ENCODE measurements at regions not wholly inside any gene's neighbourhood (a gene's known extent, or its start where the extent isn't known, plus 50 kb on each side); places are given as distances from the start of the nearest gene placed in this dataset.
"Not testable (repeated sequence)": the region's sequence is repeated elsewhere in the genome, so short reads cannot be mapped to it uniquely, and the experiment has no call there.

GRCh38 chr7:23915236-23915635, 205.2 kb downstream of the STK31 start:
- Histone ChIP-seq H3K4me1 (replicated peaks) (no peaks in the 10 kb centered on the region), H3K27me3 (replicated peaks) (no peaks in the 10 kb centered on the region), H3K27ac (no peak overlapping the region), H3K4me3 (no peak overlapping the region), H3K36me3 (no peaks in the 10 kb centered on the region), H3K9me3 (replicated peaks) (no peaks in the 10 kb centered on the region)
- no peak for DNase-seq (ENCODE audit: low read depth in 1 of 2, low spot score in 2 of 2)

DNA sequence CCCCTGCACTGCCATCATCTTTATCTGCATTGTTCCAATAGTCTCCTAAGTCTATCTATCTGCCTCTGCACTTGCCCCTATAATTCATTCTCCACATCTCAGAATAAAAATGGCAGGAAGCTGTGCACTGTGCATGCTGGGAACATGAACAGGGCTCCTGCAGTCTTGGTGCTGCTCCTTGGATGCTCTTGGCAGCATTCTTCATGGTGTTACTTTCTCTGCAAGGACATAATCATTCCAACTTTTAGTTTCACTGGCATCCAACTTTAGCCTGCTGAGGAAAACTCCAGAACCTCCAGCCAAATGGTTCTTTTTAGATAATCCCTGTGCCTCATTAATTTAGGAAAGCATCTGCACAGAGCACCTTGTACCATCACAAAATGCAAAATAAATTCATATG, 208.3 kb downstream of the STK31 start:
- no peak overlapping the region for H3K4me3 ChIP-seq
- no peak for DNase-seq (ENCODE audit: low read depth in 1 of 2, low spot score in 2 of 2)
- H3K4me1 ChIP-seq (replicated peaks), result no peaks in the 10 kb centered on the region
- H3K36me3 ChIP-seq, result no peaks in the 10 kb centered on the region
- no peaks in the 10 kb centered on the region for H3K27me3 ChIP-seq (replicated peaks)
- no peaks in the 10 kb centered on the region for H3K9me3 ChIP-seq (replicated peaks)
- H3K27ac ChIP-seq, result no peak overlapping the region

DNA sequence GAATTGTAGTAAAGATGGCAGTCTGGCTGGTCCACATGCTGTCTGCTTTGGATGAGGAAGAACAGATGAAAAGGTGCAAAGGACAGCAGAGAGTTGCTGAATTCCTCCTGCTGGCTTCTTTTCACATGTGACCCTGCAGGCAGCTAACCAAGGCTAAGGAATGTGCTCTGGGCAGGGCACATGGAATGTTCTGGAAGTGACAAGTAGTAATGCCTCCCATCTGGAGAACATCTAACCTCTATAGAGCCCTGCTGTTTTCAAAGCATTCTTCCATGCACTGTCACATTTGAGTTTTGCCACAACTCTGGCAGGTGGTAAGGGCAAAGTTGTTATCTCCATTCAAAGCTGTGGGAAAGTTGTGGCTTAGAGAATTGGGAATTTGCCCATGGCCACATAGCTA, 208.8 kb downstream of the STK31 start:
- Histone ChIP-seq H3K36me3 (no peaks in the 10 kb centered on the region), H3K27me3 (replicated peaks) (no peaks in the 10 kb centered on the region), H3K27ac (no peak overlapping the region), H3K9me3 (replicated peaks) (no peaks in the 10 kb centered on the region), H3K4me3 (no peak overlapping the region), H3K4me1 (replicated peaks) (no peaks in the 10 kb centered on the region)
- no peak for DNase-seq (ENCODE audit: low read depth in 1 of 2, low spot score in 2 of 2)

GRCh38 chr7:23925088-23925487, 215.1 kb downstream of the STK31 start:
- H3K4me3 ChIP-seq, result no peak overlapping the region
- H3K9me3 ChIP-seq (replicated peaks), result no peaks in the 10 kb centered on the region
- H3K4me1 ChIP-seq (replicated peaks), result no peaks in the 10 kb centered on the region
- no peaks in the 10 kb centered on the region for H3K27me3 ChIP-seq (replicated peaks)
- no peak overlapping the region for H3K27ac ChIP-seq
- no peaks in the 10 kb centered on the region for H3K36me3 ChIP-seq
- DNase-seq (ENCODE audit: low read depth in 1 of 2, low spot score in 2 of 2), result no peak

DNA sequence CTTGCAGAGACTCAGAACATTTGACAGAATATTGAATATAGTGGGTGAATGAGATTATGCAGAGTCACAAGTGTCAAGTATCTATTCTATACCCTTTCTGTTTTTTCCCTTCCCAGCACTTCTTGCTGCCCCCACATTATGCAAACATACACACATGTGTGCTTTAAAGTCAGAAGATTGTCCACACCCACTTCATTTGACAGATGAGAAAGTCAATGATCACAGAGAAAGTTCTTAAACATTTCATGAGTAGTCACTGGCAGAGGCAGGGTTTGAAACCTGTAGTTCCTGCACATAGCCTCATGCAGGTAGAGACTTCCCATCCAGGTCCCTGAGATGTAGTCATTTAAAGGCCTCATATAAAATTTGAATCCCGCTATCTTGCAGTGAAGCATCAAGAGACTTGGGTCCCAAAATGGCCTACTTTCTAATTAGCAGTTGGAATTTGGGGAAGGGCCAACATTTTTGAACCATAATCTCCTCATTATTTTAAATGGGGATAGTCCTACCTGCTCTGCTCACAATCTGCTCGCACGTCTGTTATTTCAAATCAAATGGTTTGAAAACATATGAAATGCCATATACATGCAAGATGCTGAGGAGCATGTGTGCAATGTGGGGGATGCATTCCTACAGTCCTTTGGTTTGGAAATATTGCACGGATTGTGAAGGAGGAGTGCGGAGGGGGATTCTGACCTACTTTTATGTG, 217.8 kb downstream of the STK31 start:
- no peak for DNase-seq (ENCODE audit: low read depth in 1 of 2, low spot score in 2 of 2)
- Histone ChIP-seq H3K36me3 (no peaks in the 10 kb centered on the region), H3K4me1 (replicated peaks) (no peaks in the 10 kb centered on the region), H3K27ac (no peak overlapping the region), H3K27me3 (replicated peaks) (no peaks in the 10 kb centered on the region), H3K9me3 (replicated peaks) (no peaks in the 10 kb centered on the region), H3K4me3 (no peak overlapping the region)

DNA sequence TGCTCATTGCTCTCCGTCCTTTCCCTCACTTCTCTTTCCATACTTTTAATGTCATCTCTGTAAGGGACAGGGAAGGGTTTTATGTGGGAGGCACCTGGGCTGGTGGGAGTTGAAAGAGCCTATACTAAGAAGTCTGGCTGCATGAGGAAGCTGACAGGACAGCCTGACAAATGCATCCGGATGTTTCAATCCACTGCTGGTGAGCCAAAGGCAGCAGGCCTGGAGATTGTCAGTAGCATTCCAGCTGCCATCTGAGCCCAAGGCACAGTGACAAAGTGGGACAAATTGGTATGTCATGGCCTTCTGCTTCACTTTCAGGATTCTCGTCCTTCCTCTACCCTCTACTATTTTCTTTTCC, 218.4 kb downstream of the STK31 start:
- Histone ChIP-seq H3K36me3 (no peaks in the 10 kb centered on the region), H3K4me3 (no peak overlapping the region), H3K27me3 (replicated peaks) (no peaks in the 10 kb centered on the region), H3K9me3 (replicated peaks) (no peaks in the 10 kb centered on the region), H3K27ac (no peak overlapping the region), H3K4me1 (replicated peaks) (no peaks in the 10 kb centered on the region)
- DNase-seq (ENCODE audit: low read depth in 1 of 2, low spot score in 2 of 2), result no peak

DNA sequence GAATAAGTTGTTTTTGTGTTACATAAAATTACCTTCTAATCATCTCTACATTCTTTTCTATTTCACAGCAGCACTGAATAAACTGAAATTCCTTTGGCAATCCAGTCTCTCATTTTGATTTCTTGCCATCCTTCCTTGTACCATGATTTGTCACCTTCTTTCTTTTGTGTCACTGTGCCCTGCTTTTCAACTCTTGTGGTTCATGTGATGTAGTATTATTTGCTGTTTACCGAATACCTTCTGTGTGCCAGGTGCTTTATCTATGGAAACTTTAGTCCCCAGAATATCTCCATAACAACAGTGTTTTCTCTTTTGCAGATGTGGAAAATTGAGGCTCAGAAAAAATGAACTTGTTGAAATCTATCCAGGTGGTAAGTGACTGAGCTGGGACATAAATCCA, 220.3 kb downstream of the STK31 start:
- no peaks in the 10 kb centered on the region for H3K27me3 ChIP-seq (replicated peaks)
- no peaks in the 10 kb centered on the region for H3K9me3 ChIP-seq (replicated peaks)
- no peak overlapping the region for H3K27ac ChIP-seq
- no peaks in the 10 kb centered on the region for H3K4me1 ChIP-seq (replicated peaks)
- H3K4me3 ChIP-seq, result no peak overlapping the region
- H3K36me3 ChIP-seq, result no peaks in the 10 kb centered on the region
- no peak for DNase-seq (ENCODE audit: low read depth in 1 of 2, low spot score in 2 of 2)

- Histone ChIP-seq H3K36me3 (no peaks in the 10 kb centered on the region), H3K27me3 (replicated peaks) (no peaks in the 10 kb centered on the region), H3K4me1 (replicated peaks) (no peaks in the 10 kb centered on the region), H3K27ac (no peak overlapping the region), H3K4me3 (no peak overlapping the region), H3K9me3 (replicated peaks) (no peaks in the 10 kb centered on the region)
- no peak for DNase-seq (ENCODE audit: low read depth in 1 of 2, low spot score in 2 of 2)
Observed at GRCh38 chr7:23931633-23932032, 221.6 kb downstream of the STK31 start.

DNA sequence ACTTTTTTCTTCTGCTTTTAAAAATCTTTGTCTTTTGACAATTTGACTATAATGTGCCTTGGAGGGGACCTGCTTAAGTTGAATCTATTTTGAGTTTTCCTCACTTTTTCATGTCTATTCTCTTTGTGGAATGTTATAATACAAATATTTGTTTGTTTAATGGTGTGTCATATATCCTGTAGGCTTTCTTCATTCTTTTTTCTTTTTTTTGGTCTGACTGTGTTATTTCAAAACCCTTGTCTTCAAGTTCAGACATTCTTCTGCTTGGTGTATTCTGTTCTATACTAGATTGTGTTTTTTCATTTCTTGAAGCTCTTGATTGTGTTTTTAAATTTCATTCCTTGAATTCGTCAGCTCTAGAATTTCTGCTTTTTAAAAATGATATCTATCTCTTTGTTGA, 228.2 kb downstream of the STK31 start:
- Histone ChIP-seq H3K4me1 (replicated peaks) (peaks cover 10% of the 10 kb centered on the region), H3K36me3 (no peaks in the 10 kb centered on the region), H3K27ac (no peak overlapping the region), H3K4me3 (no peak overlapping the region), H3K27me3 (replicated peaks) (no peaks in the 10 kb centered on the region), H3K9me3 (replicated peaks) (no peaks in the 10 kb centered on the region)
- DNase-seq (ENCODE audit: low read depth in 1 of 2, low spot score in 2 of 2), result peak in 1 of 2 experiments; percentile 27

DNA sequence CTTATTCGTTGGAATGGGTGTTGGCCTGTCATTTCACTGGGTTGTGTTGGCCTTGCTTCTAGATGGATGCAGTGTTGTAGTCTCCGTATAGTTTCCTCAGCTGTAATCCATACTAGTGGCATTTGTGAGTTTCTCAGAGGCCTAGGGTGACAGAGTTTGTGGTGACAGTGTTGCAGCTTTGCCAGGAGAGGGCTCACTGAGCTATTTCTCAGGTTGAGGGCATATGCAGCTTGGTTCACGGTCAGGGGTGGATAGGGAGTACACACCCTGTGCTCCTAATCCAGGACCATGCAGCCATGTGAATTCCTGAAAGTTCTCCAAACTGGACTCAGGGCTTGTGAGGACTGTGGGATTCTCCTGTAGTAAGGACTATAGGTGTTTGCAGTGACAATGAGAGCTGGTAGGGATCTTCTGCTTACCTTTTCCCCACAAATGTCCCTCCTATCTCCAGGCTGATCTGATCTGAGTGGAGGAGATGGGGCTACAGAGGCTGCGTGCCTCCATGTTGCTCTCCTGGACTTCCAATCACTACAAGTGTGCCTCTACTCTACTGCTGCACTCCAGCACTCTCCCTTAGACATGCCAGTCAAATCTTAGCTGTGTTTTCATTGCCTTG, 229.0 kb downstream of the STK31 start:
- H3K9me3 ChIP-seq (replicated peaks), result no peaks in the 10 kb centered on the region
- DNase-seq (ENCODE audit: low read depth in 1 of 2, low spot score in 2 of 2), result peak; percentile 44 to 49
- no peaks in the 10 kb centered on the region for H3K36me3 ChIP-seq
- H3K27ac ChIP-seq, result no peak overlapping the region
- peaks cover 10% of the 10 kb centered on the region for H3K4me1 ChIP-seq (replicated peaks)
- H3K4me3 ChIP-seq, result no peak overlapping the region
- no peaks in the 10 kb centered on the region for H3K27me3 ChIP-seq (replicated peaks)

- not testable (repeated sequence) for H3K27me3 ChIP-seq (replicated peaks); H3K27ac ChIP-seq; DNase-seq (ENCODE audit: low read depth in 1 of 2, low spot score in 2 of 2); H3K9me3 ChIP-seq (replicated peaks); H3K4me3 ChIP-seq; H3K36me3 ChIP-seq
- peaks cover 10% of the 10 kb centered on the region for H3K4me1 ChIP-seq (replicated peaks)
Observed at GRCh38 chr7:23939747-23940146, 229.7 kb downstream of the STK31 start.

DNA sequence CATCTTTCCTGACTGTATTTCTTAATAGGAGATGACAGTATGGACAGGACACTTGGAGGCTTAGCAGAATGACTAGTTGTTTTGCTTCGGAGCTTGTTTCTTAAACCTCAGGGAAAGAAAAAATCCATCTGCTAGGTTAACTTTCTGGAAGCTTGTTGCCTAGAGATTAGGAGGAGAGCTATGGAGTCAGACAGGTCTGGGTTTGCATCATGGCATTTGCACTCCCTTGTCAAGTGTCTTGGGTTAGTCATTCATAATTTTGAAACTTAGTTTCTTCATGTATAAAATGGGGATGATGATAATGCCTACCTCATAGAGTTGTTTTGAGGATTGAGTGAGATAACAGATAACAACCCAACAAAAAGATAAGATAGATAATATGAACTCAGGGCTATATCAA, 231.5 kb downstream of the STK31 start:
- Histone ChIP-seq H3K4me1 (replicated peaks) (peaks cover 10% of the 10 kb centered on the region), H3K36me3 (no peaks in the 10 kb centered on the region), H3K27me3 (replicated peaks) (no peaks in the 10 kb centered on the region), H3K27ac (no peak overlapping the region), H3K4me3 (no peak overlapping the region), H3K9me3 (replicated peaks) (no peaks in the 10 kb centered on the region)
- DNase-seq (ENCODE audit: low read depth in 1 of 2, low spot score in 2 of 2), result no peak

GRCh38 chr7:23942032-23942431, 232.0 kb downstream of the STK31 start:
- Histone ChIP-seq H3K27me3 (replicated peaks) (no peaks in the 10 kb centered on the region), H3K4me1 (replicated peaks) (peaks cover 10% of the 10 kb centered on the region), H3K36me3 (no peaks in the 10 kb centered on the region), H3K4me3 (no peak overlapping the region), H3K27ac (no peak overlapping the region), H3K9me3 (replicated peaks) (no peaks in the 10 kb centered on the region)
- no peak for DNase-seq (ENCODE audit: low read depth in 1 of 2, low spot score in 2 of 2)

DNA sequence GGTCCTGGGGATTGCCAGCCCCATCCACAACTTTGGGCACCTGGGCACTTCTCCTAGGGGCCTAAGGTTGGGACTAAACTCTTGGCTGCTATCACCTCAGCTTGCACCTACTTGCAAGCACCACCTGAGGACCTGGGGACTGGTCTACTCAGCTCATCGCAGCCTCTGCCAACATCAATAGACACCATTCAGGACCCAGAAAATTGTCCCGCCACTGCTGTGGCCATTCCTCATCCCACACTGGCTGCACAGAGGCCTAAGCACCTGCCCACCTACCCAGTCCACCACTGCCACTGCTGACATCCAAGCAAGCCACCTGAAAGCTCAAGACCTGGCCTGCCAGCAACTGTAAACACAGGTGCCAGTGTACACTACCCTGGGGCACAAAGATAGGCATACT, 234.1 kb downstream of the STK31 start:
- H3K4me1 ChIP-seq (replicated peaks), result peaks cover 4% of the 10 kb centered on the region
- no peaks in the 10 kb centered on the region for H3K36me3 ChIP-seq
- H3K9me3 ChIP-seq (replicated peaks), result no peaks in the 10 kb centered on the region
- no peak overlapping the region for H3K4me3 ChIP-seq
- no peak for DNase-seq (ENCODE audit: low read depth in 1 of 2, low spot score in 2 of 2)
- no peak overlapping the region for H3K27ac ChIP-seq
- no peaks in the 10 kb centered on the region for H3K27me3 ChIP-seq (replicated peaks)

DNA sequence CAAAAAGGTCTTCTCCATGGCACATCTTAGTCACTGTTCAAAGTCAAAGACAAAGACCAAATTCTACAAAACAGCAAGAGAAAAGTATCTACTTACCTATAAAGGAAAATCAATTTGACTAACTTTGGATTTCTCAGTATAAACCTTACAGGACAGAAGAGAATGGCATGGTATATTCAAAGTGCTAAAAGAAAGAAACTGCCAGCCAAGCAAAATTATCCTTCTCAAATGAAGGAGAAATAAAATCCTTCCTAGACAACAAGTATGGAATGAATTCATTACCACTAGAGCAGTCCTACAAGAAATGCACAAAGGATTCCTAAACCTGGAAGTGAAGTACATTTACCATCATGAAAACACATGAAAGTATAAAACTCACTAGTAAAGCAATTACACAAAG, 235.5 kb downstream of the STK31 start:
- H3K4me1 ChIP-seq (replicated peaks), result no peaks in the 10 kb centered on the region
- no peaks in the 10 kb centered on the region for H3K36me3 ChIP-seq
- no peak overlapping the region for H3K4me3 ChIP-seq
- no peak for DNase-seq (ENCODE audit: low read depth in 1 of 2, low spot score in 2 of 2)
- H3K27me3 ChIP-seq (replicated peaks), result no peaks in the 10 kb centered on the region
- H3K9me3 ChIP-seq (replicated peaks), result no peaks in the 10 kb centered on the region
- H3K27ac ChIP-seq, result no peak overlapping the region

Data from SJSA1 (cell line).